RWPE1 (cell line): ENCODE measurements at regions not wholly inside any gene's neighbourhood (a gene's known extent, or its start where the extent isn't known, plus 50 kb on each side); places are given as distances from the start of the nearest gene placed in this dataset.
A peak's percentile ranks its signal among the peaks of the same experiment; 100 is the strongest.

Experiments
- CTCF ChIA-PET: fragments of 350-600 bp; sonication (Branson Sonifier 250); formaldehyde crosslinking; extraction: SDS; loops from one replicate; lab custom pipeline; 2021; lab: Yijun Ruan, JAX
- POLR2A ChIA-PET: fragments of 400-600 bp; formaldehyde crosslinking; extraction: SDS; loops from one replicate; lab custom pipeline; 2020; ENCODE audit warnings: antibody characterized with exemption; ENCODE audit not compliant: low non-redundant PET; lab: Yijun Ruan, JAX
- DNase-seq: peaks from one replicate; pipeline ENCODE4 v3.0.0; 2012; ENCODE audit warnings: low spot score
- H3K27ac ChIP-seq: fragments of 450-650 bp; 2 replicates; pipeline ENCODE4 v1.5.1; 2017
- TF ChIP-seq, protein P1 (sequence below): fragments of 450-650 bp; conservative IDR thresholded peaks from 2 replicates; pipeline ENCODE4 v1.5.1; 2017; ENCODE audit warnings: low read depth, mild to moderate bottlenecking

DNA sequence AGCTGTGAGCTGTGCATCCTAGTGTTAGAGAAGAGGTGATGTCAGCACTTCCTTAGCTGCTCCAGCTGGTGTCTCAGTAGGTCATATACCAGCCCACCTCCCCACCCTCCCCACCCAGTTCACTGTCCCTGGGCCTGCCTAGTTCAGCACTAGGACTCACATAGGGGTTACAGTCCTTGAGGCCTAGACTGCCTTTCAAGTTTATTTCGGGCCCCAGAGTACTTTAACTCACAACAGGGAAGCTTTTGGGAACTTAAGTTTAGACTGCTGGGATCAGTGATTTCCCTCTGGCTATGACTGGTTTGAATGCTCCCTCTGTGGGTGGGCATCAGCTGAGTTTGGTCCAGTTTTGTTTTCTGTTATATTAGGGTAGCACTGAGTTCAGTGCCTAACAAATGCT lies 139.2 kb upstream of the MMS22L start:
- H3K27ac ChIP-seq: no peak overlapping the region
- TF ChIP-seq, protein P1, sequence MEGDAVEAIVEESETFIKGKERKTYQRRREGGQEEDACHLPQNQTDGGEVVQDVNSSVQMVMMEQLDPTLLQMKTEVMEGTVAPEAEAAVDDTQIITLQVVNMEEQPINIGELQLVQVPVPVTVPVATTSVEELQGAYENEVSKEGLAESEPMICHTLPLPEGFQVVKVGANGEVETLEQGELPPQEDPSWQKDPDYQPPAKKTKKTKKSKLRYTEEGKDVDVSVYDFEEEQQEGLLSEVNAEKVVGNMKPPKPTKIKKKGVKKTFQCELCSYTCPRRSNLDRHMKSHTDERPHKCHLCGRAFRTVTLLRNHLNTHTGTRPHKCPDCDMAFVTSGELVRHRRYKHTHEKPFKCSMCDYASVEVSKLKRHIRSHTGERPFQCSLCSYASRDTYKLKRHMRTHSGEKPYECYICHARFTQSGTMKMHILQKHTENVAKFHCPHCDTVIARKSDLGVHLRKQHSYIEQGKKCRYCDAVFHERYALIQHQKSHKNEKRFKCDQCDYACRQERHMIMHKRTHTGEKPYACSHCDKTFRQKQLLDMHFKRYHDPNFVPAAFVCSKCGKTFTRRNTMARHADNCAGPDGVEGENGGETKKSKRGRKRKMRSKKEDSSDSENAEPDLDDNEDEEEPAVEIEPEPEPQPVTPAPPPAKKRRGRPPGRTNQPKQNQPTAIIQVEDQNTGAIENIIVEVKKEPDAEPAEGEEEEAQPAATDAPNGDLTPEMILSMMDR: no peak
- ChIA-PET CTCF (no interaction called here), POLR2A (no interaction called here)
- no peak for DNase-seq

DNA sequence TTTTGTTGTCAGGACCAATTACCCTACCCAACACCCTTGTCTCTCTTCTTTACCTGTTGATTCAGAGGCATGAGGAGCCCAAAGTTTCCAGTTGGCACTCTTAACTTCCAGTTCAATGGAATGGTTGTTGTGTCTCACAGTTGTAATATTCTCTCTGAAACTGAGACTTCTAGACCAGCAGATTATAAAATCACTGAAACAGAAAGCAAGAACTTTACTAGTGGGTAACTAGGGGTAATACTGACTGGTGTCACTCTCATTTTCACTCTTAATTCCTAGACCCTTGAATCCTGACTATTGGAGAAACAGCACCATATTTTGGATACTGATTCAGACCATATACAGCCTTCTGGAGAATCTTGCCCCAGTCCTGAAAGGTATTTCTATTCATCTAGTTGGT lies 140.2 kb upstream of the MMS22L start:
- POLR2A ChIA-PET: no interaction called here
- DNase-seq: no peak
- CTCF ChIA-PET: no interaction called here

DNA sequence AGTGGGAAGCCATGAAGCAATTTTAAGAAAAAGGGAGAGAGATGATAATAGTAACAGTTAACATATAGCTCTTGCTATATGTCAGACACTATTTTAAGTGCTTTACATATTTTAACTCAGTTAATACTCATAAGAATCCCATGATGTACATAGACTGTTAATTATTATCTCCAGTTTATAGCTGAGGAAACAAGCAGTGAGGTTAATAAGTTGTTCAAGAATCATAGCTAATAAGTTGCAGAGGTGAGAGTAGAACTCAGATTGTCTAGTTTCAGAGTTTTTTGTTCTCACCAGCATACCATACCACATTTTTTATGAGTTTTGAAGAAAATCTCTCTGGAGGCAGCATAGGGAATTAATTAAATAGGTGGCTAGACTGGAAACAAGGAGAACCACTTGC lies 144.6 kb upstream of the MMS22L start:
- ChIA-PET POLR2A (no interaction called here), CTCF (no interaction called here)

More for the DNA sequence above, 140.2 kb upstream of the MMS22L start:
- H3K27ac ChIP-seq: no peak overlapping the region
- TF ChIP-seq, protein P1: no peak

DNA sequence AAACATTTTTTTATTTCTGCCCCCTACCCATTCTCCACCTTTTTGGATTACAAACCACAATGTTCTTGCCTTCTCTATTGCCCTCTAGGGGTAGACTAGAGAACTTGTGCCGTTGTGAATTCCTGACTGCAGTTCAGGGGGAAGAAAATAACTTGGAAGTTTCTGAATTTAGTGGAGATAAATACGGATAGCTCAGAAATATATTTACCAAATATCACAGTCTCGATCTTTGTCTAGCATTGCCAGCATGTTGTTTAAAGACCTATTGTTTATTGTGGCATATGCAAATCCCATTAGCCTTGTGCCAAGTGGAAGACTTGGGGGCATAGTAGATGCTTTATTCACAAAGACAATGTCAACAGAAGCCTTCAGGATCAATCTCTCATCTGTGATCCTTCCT lies 154.1 kb upstream of the MMS22L start:
- ChIA-PET CTCF (interaction anchor here (0.6 to 1.0 kb wide), 4 partner anchors 10 to 680 kb away, joined by 3 to 4 read pairs (median 3); no protein-coding TSS in a partner anchor), POLR2A (no interaction called here)
- peak; percentile 21 for DNase-seq
- no peak overlapping the region for H3K27ac ChIP-seq
- TF ChIP-seq, protein P1: peak; percentile 73

More for the DNA sequence above, 144.6 kb upstream of the MMS22L start:
- TF ChIP-seq, protein P1: no peak
- no peak overlapping the region for H3K27ac ChIP-seq
- no peak for DNase-seq

DNA sequence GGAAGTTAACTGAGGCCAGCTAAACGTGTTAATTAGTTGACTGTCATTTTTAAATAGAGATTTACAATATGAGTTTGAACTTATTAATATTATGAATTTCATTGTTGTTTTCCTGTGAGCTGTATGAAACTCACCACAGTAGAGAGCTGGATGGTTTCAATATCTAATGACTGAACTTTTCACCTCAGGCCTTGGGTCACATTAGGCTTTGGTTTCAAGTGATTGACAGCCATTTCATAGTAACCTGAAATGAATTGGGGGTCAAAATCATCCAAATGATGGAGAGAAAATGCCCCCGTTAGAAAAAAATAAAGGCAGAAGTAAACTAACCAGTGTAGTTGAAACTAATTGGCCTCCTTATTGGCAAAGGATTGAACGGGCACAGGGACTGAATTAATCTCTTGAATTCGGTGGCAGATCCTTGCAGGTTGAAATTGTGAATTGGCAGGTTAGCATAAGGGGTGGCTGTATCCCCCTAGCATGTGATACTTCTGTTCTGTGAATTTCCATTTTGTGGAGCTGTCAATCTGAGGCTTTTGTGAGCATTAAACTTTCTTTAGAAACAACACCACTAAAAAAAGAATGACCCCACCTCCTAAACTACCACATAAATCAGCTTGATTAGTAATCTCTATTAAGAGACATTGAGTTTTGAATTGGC lies 155.1 kb upstream of the MMS22L start:
- POLR2A ChIA-PET: no interaction called here
- H3K27ac ChIP-seq: no peak overlapping the region
- DNase-seq: no peak
- TF ChIP-seq, protein P1: no peak
- CTCF ChIA-PET: interaction anchor here (1.1 kb wide), 1 partner anchor 497 kb away, joined by 3 read pairs; no protein-coding TSS in a partner anchor

DNA sequence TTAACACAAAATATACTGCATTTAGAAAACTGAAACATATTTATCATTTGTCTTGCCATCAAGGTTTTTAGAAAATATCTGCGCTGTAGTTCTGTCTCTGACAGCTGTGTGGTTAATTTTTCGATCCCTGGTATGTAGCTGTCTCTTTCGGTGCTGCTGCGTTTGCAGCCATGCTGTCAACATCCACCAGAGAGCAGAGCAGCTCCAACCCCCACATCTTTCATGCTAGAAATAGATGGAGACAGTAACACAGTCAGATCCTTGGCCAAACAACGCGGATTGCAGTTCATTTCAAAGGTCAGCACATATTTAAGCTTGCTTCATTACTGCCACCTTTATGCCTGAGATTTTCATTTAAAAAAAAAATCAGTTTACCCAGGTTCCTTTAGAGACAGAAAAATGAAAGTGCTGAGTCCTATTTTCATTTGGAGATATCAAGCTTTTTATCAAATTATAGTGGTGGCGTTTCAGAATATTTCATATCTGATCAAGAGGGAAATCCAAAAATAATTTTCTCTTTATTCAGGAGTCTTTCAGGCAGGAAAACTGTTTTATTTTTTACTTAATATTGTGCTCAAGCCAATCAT lies 157.7 kb upstream of the MMS22L start:
- ChIA-PET POLR2A (no interaction called here), CTCF (interaction anchor here (0.6 to 1.4 kb wide), 4 partner anchors 12 to 512 kb away, joined by 3 to 4 read pairs (median 3); no protein-coding TSS in a partner anchor)
- H3K27ac ChIP-seq: no peak overlapping the region
- TF ChIP-seq, protein P1: peak; percentile 10; the same call in 1 of the 2 replicates
- DNase-seq: no peak
